Endothelial cell of umbilical vein (primary cell): ENCODE measurements at regions not wholly inside any gene's neighbourhood (a gene's known extent, or its start where the extent isn't known, plus 50 kb on each side); places are given as distances from the start of the nearest gene placed in this dataset.

Experiments
- BruUV-seq: library from RNA; stranded (reverse); fragments of 400-500 nt; replicated peaks from 2 replicates; lab custom pipeline; 2021; lab: Mats Ljungman, UMichigan
- CTCF ChIA-PET: fragments of 300-600, 350-600 bp; sonication (Branson Sonifier 250); formaldehyde crosslinking; loops from one replicate; lab custom pipeline; 2021; ENCODE audit warnings: antibody characterized with exemption, inconsistent platforms; lab: Charles Lee
- POLR2A ChIA-PET: fragments of 300-600, 350-600 bp; sonication (Branson Sonifier 250); formaldehyde crosslinking; loops from one replicate; lab custom pipeline; 2021; ENCODE audit warnings: antibody characterized with exemption, inconsistent platforms; lab: Charles Lee
- DNase-seq: peaks from one replicate; pipeline ENCODE4 v3.0.0-alpha.2; 2011; ENCODE audit warnings: low read depth, low spot score
- FAIRE-seq: peaks from 2 replicates; lab custom pipeline; 2011; peaks lifted over from hg19 to GRCh38; lab: Jason Lieb, UNC
- H2AFZ ChIP-seq: 2 replicates; pipeline ENCODE4 v1.6.0; 2012; ENCODE audit warnings: low read depth, low read length, control low read depth, inconsistent platforms
- H3K27ac ChIP-seq: 2 replicates; pipeline ENCODE4 v1.5.1; 2011; ENCODE audit warnings: low read depth, mild to moderate bottlenecking, control low read depth, low read length, moderate library complexity; ENCODE audit not compliant: insufficient read depth
- H3K27me3 ChIP-seq, 2 experiments: 2 replicates each; pipeline versions ENCODE4 v1.6.0 to v1.6.1; 2011; ENCODE audit warnings: low read length in 2 of 2, mixed read lengths in 1 of 2; ENCODE audit not compliant: control insufficient read depth in 2 of 2, insufficient read depth in 2 of 2
- H3K36me3 ChIP-seq, 2 experiments: 2 replicates in 1 of 2; 3 replicates in 1 of 2; pipeline ENCODE4 v1.5.1; 2011; ENCODE audit warnings: low read length in 2 of 2, mild to moderate bottlenecking in 1 of 2, moderate library complexity in 1 of 2; ENCODE audit not compliant: control insufficient read depth in 2 of 2, insufficient read depth in 2 of 2; ENCODE audit errors: extremely low read depth in 1 of 2
- H3K4me1 ChIP-seq: 3 replicates; pipeline ENCODE4 v1.5.1; 2011; ENCODE audit warnings: mild to moderate bottlenecking, low read length; ENCODE audit not compliant: control insufficient read depth, insufficient read depth; ENCODE audit errors: extremely low read depth
- H3K4me2 ChIP-seq: 2 replicates; pipeline ENCODE4 v1.6.1; 2011; ENCODE audit warnings: low read length, control low read depth, mixed read lengths; ENCODE audit not compliant: insufficient read depth
- H3K4me3 ChIP-seq, 3 experiments: fragments of 200-600 bp in 1 of 3; sonication (generic), shearing (Covaris generic) in 1 of 3; replicated peaks in 1 of 3; 2 replicates each; pipeline ENCODE4 v1.5.1; 2011 to 2016; ENCODE audit warnings: control low read depth in 3 of 3, low read length in 3 of 3, mild to moderate bottlenecking in 2 of 3, inconsistent platforms in 1 of 3, low read depth in 1 of 3, moderate library complexity in 1 of 3; ENCODE audit not compliant: insufficient read depth in 1 of 3
- H3K79me2 ChIP-seq: 2 replicates; pipeline ENCODE4 v1.6.0; 2012; ENCODE audit warnings: low read length, inconsistent platforms; ENCODE audit not compliant: control insufficient read depth, insufficient read depth
- H3K9ac ChIP-seq: replicated peaks from 2 replicates; pipeline ENCODE3; 2011; ENCODE audit warnings: low read length, control low read depth; ENCODE audit not compliant: insufficient read depth; ENCODE audit errors: extremely low read depth
- H3K9me1 ChIP-seq: replicated peaks from 3 replicates; pipeline ENCODE4 v1.6.0; 2011; ENCODE audit warnings: mild to moderate bottlenecking, low read length; ENCODE audit not compliant: control insufficient read depth, insufficient read depth; ENCODE audit errors: extremely low read depth
- H3K9me3 ChIP-seq: replicated peaks from 2 replicates; pipeline ENCODE4 v1.5.1; 2012; ENCODE audit warnings: low read length, inconsistent platforms; ENCODE audit not compliant: control insufficient read depth, insufficient read depth
- H4K20me1 ChIP-seq: replicated peaks from 2 replicates; pipeline ENCODE3; 2011; ENCODE audit warnings: mild to moderate bottlenecking, low read length; ENCODE audit not compliant: control insufficient read depth, insufficient read depth; ENCODE audit errors: extremely low read depth
- EZH2 ChIP-seq: IDR thresholded peaks from 2 replicates; pipeline ENCODE4 v1.6.1; 2012; ENCODE audit warnings: borderline replicate concordance, low read depth, mild to moderate bottlenecking, moderate library complexity, low read length, inconsistent platforms; ENCODE audit not compliant: severe bottlenecking
- FOS ChIP-seq: IDR thresholded peaks from 2 replicates; pipeline ENCODE4 v1.6.1; 2011; ENCODE audit warnings: mild to moderate bottlenecking, low read length, moderate library complexity, borderline replicate concordance; ENCODE audit not compliant: insufficient read depth
- GATA2 ChIP-seq: IDR thresholded peaks from 2 replicates; pipeline ENCODE4 v1.7.0; 2011; ENCODE audit warnings: low read depth, mild to moderate bottlenecking, moderate library complexity, mixed read lengths, low read length; ENCODE audit not compliant: insufficient read length, insufficient read depth
- JUN ChIP-seq: IDR thresholded peaks from 2 replicates; pipeline ENCODE4 v1.6.1; 2011; ENCODE audit warnings: borderline replicate concordance, low read depth; ENCODE audit not compliant: insufficient read length, insufficient read depth
- MYC ChIP-seq: IDR thresholded peaks from one replicate; pipeline ENCODE4 v1.6.1; 2011; ENCODE audit warnings: mild to moderate bottlenecking, low read depth, low read length
- POLR2A ChIP-seq: IDR thresholded peaks from 2 replicates; pipeline ENCODE4 v1.6.1; 2012; ENCODE audit warnings: low read depth, mild to moderate bottlenecking, control low read depth, low read length
- POLR2AphosphoS5 ChIP-seq: IDR thresholded peaks from 2 replicates; pipeline ENCODE4 v1.6.1; 2012; ENCODE audit warnings: low read depth, mild to moderate bottlenecking, control low read depth, low read length, moderate library complexity; ENCODE audit not compliant: insufficient read depth
- dilution Hi-C: fragments of 300-500 bp; cut with MboI; formaldehyde crosslinking; loops from one replicate; pipeline ENCODE4 v1.15.0; 2019; ENCODE audit warnings: low sequenced_read_pairs; ENCODE audit not compliant: extremely low pct_ligation_motif_present
- intact Hi-C: fragments of 100-400 bp; cut with micrococcal nuclease; formaldehyde crosslinking; loops from one replicate; pipeline ENCODE4 v1.10.0; 2022
- TF ChIP-seq, protein P1 (sequence below), 2 donors: IDR thresholded peaks; 1 replicate in 1 of 2; 2 replicates in 1 of 2; pipeline ENCODE4 v1.5.1; 2011; ENCODE audit warnings: low read length in 2 of 2, mild to moderate bottlenecking in 2 of 2, moderate library complexity in 2 of 2, control low read depth in 1 of 2, inconsistent platforms in 1 of 2, low read depth in 1 of 2; ENCODE audit not compliant: insufficient read depth in 1 of 2; ENCODE audit errors: extremely low read depth in 1 of 2
- TF ChIP-seq, protein P2 (sequence below): IDR thresholded peaks from 2 replicates; pipeline ENCODE4 v1.6.1; 2011; ENCODE audit not compliant: insufficient read depth, insufficient read length

DNA sequence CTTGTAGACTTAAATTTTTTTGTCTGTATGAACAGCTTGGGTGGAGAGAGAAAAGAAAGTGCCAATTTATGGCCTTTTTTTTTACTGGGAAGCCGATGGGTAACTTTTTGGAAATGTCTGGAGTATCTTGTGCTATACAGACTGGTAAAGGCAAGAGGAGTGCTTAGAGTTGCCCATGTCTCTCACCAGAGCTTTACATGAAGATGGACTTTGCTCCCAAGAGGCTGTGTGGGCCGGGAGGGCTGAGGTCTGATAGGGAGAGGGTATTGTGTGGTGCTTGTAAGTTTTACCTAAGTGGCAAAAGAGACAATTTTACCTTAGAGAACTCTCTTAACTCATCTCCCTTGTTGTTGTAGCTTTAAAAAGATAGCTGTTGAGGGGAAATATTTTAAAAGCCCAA is 203.2 kb downstream of the SEMA6A start:
- Histone ChIP-seq H3K4me2 (peak overlapping the region; percentile 71), H3K27me3 (no peaks in the 10 kb centered on the region), H3K4me1 (peaks cover 28% of the 10 kb centered on the region), H3K9ac (peak overlapping the region; percentile 25), H3K9me3 (no peaks in the 10 kb centered on the region), H3K36me3 (no peaks in the 10 kb centered on the region), H4K20me1 (no peaks in the 10 kb centered on the region), H2AFZ (peak overlapping the region; percentile 48), H3K79me2 (no peaks in the 10 kb centered on the region), H3K27ac (peak overlapping the region; percentile 65), H3K4me3 (no peak overlapping the region), H3K9me1 (no peaks in the 10 kb centered on the region)
- DNase-seq (no peak), FAIRE-seq (peak; percentile 35)
- ChIA-PET CTCF (interaction anchor here (0.6 to 4.2 kb wide), 10 partner anchors 9 to 205 kb away, joined by 3 to 18 read pairs (median 5); no protein-coding TSS in a partner anchor), POLR2A (interaction anchor here (0.7 kb wide), 1 partner anchor 204 kb away, joined by 3 read pairs; no protein-coding TSS in a partner anchor)
- dilution Hi-C loops, result no loop called here
- intact Hi-C loops, result loop anchor here (1.0 kb wide), 1 partner anchor 11 kb away; no protein-coding TSS in a partner anchor
- BruUV-seq, result TSS peak; percentile 33
- no peak for TF ChIP-seq POLR2AphosphoS5
- no peak for TF ChIP-seq GATA2
- no peak for TF ChIP-seq FOS
- TF ChIP-seq, protein P1, sequence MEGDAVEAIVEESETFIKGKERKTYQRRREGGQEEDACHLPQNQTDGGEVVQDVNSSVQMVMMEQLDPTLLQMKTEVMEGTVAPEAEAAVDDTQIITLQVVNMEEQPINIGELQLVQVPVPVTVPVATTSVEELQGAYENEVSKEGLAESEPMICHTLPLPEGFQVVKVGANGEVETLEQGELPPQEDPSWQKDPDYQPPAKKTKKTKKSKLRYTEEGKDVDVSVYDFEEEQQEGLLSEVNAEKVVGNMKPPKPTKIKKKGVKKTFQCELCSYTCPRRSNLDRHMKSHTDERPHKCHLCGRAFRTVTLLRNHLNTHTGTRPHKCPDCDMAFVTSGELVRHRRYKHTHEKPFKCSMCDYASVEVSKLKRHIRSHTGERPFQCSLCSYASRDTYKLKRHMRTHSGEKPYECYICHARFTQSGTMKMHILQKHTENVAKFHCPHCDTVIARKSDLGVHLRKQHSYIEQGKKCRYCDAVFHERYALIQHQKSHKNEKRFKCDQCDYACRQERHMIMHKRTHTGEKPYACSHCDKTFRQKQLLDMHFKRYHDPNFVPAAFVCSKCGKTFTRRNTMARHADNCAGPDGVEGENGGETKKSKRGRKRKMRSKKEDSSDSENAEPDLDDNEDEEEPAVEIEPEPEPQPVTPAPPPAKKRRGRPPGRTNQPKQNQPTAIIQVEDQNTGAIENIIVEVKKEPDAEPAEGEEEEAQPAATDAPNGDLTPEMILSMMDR (IDR thresholded peaks at IDR 0.05; ENCODE audit: extremely low read depth in 1 of 2, insufficient read depth in 1 of 2, low read depth in 1 of 2, low read length in 2 of 2), result no peak
- TF ChIP-seq, protein P2, sequence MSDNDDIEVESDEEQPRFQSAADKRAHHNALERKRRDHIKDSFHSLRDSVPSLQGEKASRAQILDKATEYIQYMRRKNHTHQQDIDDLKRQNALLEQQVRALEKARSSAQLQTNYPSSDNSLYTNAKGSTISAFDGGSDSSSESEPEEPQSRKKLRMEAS, result no peak
- TF ChIP-seq EZH2, result no peak
- TF ChIP-seq JUN, result no peak
- no peak for TF ChIP-seq MYC
- no peak for TF ChIP-seq POLR2A
